OCI-LY7 (cell line): ENCODE measurements at regions not wholly inside any gene's neighbourhood (a gene's known extent, or its start where the extent isn't known, plus 50 kb on each side); places are given as distances from the start of the nearest gene placed in this dataset.

Source experiments
- BruUV-seq: library from RNA; stranded (reverse); fragments of 400-500 nt; replicated peaks from 2 replicates; lab custom pipeline; 2021; lab: Mats Ljungman, UMichigan
- CTCF ChIA-PET: fragments of 300-600 bp; sonication (Branson Sonifier 250); formaldehyde crosslinking; loops from one replicate; lab custom pipeline; 2022; ENCODE audit warnings: antibody characterized with exemption; ENCODE audit not compliant: unreplicated experiment; lab: Charles Lee
- POLR2A ChIA-PET: fragments of 300-600 bp; sonication (Branson Sonifier 250); formaldehyde crosslinking; loops from one replicate; lab custom pipeline; 2022; ENCODE audit warnings: antibody characterized with exemption; lab: Charles Lee
- DNase-seq: peaks from one replicate; pipeline ENCODE4 v3.0.0-alpha.2; 2015; ENCODE audit warnings: low spot score
- H2AFZ ChIP-seq: fragments of 200-600 bp; sonication (generic), shearing (Covaris generic); 2 replicates; pipeline ENCODE4 v1.6.1; 2014; ENCODE audit warnings: mild to moderate bottlenecking, antibody characterized with exemption, low read length, moderate library complexity
- H3K27ac ChIP-seq: fragments of 200-600 bp; sonication (generic); 2 replicates; pipeline ENCODE4 v1.5.1; 2014; ENCODE audit warnings: mixed run types, low read depth, mild to moderate bottlenecking, moderate library complexity, low read length, inconsistent platforms; ENCODE audit not compliant: poor library complexity, severe bottlenecking
- H3K36me3 ChIP-seq: fragments of 200-600 bp; sonication (generic); 2 replicates; pipeline ENCODE4 v1.6.1; 2014; ENCODE audit warnings: mild to moderate bottlenecking, antibody characterized with exemption, low read length, moderate library complexity, mixed read lengths; ENCODE audit not compliant: insufficient read depth
- H3K4me1 ChIP-seq: fragments of 200-600 bp; sonication (generic); 2 replicates; pipeline ENCODE4 v1.5.1; 2014; ENCODE audit warnings: mild to moderate bottlenecking, low read length; ENCODE audit not compliant: insufficient read depth, poor library complexity, severe bottlenecking
- H3K4me2 ChIP-seq: fragments of 200-600 bp; sonication (generic); 2 replicates; pipeline ENCODE4 v1.6.1; 2014; ENCODE audit warnings: mild to moderate bottlenecking, low read length
- H3K4me3 ChIP-seq: fragments of 200-600 bp; sonication (generic); 2 replicates; pipeline ENCODE4 v1.5.1; 2014; ENCODE audit warnings: mild to moderate bottlenecking, low read depth, low read length; ENCODE audit not compliant: poor library complexity, severe bottlenecking
- H3K79me2 ChIP-seq: fragments of 200-600 bp; sonication (generic); 2 replicates; pipeline ENCODE4 v1.6.1; 2016; ENCODE audit warnings: low read depth, mild to moderate bottlenecking, low read length, moderate library complexity, mixed read lengths; ENCODE audit not compliant: insufficient read depth
- H3K9me2 ChIP-seq: fragments of 200-600 bp; sonication (generic); 2 replicates; pipeline ENCODE4 v1.6.1; 2016; ENCODE audit warnings: mild to moderate bottlenecking, low read length, mixed read lengths; ENCODE audit not compliant: insufficient read depth
- H3K9me3 ChIP-seq: fragments of 200-600 bp; sonication (generic); 2 replicates; pipeline ENCODE4 v1.6.1; 2014; ENCODE audit warnings: mild to moderate bottlenecking, mixed run types, low read length, mixed read lengths
- H4K20me1 ChIP-seq: fragments of 200-600 bp; sonication (generic); 2 replicates; pipeline ENCODE4 v1.6.1; 2014; ENCODE audit warnings: mild to moderate bottlenecking, antibody characterized with exemption, low read length, moderate library complexity, mixed read lengths; ENCODE audit not compliant: insufficient read depth
- CTCF ChIP-seq: fragments of 200-600 bp; sonication (generic); conservative IDR thresholded peaks from 2 replicates; pipeline ENCODE4 v1.5.1; 2014; ENCODE audit warnings: mild to moderate bottlenecking, antibody characterized with exemption, low read length, moderate library complexity, mixed read lengths
- EZH2phosphoT487 ChIP-seq: fragments of 200-600 bp; sonication (generic); IDR thresholded peaks from 2 replicates; pipeline ENCODE4 v1.6.1; 2018; ENCODE audit warnings: low read depth, borderline replicate concordance, mild to moderate bottlenecking, mixed run types, antibody characterized with exemption, low read length, moderate library complexity, mixed read lengths
- intact Hi-C: fragments of 100-400 bp; cut with micrococcal nuclease; formaldehyde crosslinking; loops from one replicate; pipeline ENCODE4 v1.10.0; 2022; ENCODE audit not compliant: unreplicated experiment

- Histone ChIP-seq H3K4me1 (no peaks in the 10 kb centered on the region), H3K27ac (no peak overlapping the region), H3K4me2 (no peak overlapping the region), H3K4me3 (no peak overlapping the region), H3K36me3 (no peaks in the 10 kb centered on the region), H3K9me3 (no peaks in the 10 kb centered on the region), H4K20me1 (no peaks in the 10 kb centered on the region), H3K79me2 (no peaks in the 10 kb centered on the region), H2AFZ (no peak overlapping the region), H3K9me2 (no peaks in the 10 kb centered on the region)
- DNase-seq: no peak
- TF ChIP-seq CTCF (no peak), EZH2phosphoT487 (no peak)
- intact Hi-C loops: no loop called here
- CTCF ChIA-PET: no interaction called here
- BruUV-seq: no TSS peak
- POLR2A ChIA-PET: no interaction called here
Measured at GRCh38 chr13:99803141-99803540, 168.4 kb downstream of the ZIC5 start.

DNA sequence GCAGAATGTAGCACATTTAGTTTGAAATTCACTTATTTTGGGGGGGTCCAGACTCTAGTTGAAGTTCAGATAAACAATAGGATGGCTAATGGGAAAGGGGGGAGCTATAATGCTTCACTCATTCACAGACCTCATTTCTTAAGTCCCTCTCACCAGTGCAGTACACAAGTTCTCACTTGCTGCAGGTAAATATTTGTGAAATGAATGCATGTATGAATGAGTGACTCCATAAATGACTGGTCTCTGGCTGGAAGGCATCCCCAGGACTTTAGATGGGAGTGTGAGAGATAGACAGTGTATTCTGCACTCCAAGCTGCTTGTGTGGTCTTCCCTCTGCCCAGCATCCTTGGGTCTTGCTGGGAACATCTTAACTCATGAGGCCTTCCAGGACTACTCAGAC, 169.2 kb downstream of the ZIC5 start:
- ChIA-PET CTCF (no interaction called here), POLR2A (no interaction called here)
- no peaks in the 10 kb centered on the region for H3K4me1 ChIP-seq
- intact Hi-C loops: no loop called here
- H3K9me3 ChIP-seq: no peaks in the 10 kb centered on the region
- no peak overlapping the region for H3K4me3 ChIP-seq
- H3K79me2 ChIP-seq: no peaks in the 10 kb centered on the region
- no peak overlapping the region for H3K27ac ChIP-seq
- H3K9me2 ChIP-seq: no peaks in the 10 kb centered on the region
- H3K36me3 ChIP-seq: no peaks in the 10 kb centered on the region
- H3K4me2 ChIP-seq: no peak overlapping the region
- no peak overlapping the region for H2AFZ ChIP-seq
- TF ChIP-seq CTCF (no peak), EZH2phosphoT487 (no peak)
- no TSS peak for BruUV-seq
- DNase-seq: no peak
- H4K20me1 ChIP-seq: no peaks in the 10 kb centered on the region

DNA sequence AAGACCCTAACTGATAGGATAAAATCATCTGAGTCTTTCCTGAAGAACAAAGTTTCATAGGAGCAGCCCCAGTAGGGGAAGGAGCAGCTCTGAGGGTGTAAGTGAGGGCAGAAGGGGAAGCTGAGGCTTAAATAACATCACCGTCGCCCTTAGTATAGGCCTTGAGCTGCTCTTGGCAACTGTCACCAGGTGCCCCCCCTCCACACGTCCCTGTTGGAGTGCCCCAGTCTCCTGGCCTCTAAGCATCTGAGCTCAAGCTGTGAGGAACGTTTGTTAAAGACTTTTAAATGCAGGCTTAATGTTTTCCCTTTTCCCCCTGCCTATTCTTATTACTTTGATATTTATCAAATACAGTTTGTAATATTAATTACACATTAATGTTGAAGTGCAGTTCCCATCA, 170.6 kb downstream of the ZIC5 start:
- no peak overlapping the region for H3K4me2 ChIP-seq
- H3K9me2 ChIP-seq: no peaks in the 10 kb centered on the region
- H3K36me3 ChIP-seq: no peaks in the 10 kb centered on the region
- H2AFZ ChIP-seq: no peak overlapping the region
- CTCF ChIA-PET: no interaction called here
- H3K4me3 ChIP-seq: no peak overlapping the region
- H3K79me2 ChIP-seq: no peaks in the 10 kb centered on the region
- H4K20me1 ChIP-seq: no peaks in the 10 kb centered on the region
- H3K4me1 ChIP-seq: no peaks in the 10 kb centered on the region
- intact Hi-C loops: no loop called here
- TF ChIP-seq CTCF: no peak
- POLR2A ChIA-PET: no interaction called here
- no peak overlapping the region for H3K27ac ChIP-seq
- BruUV-seq: no TSS peak
- H3K9me3 ChIP-seq: no peaks in the 10 kb centered on the region
- no peak for DNase-seq
